ENCODE measurements at regions not wholly inside any gene's neighbourhood (a gene's known extent, or its start where the extent isn't known, plus 50 kb on each side); places are given as distances from the start of the nearest gene placed in this dataset.

GRCh38 chr3:99524559-99524958 lies 113.8 kb upstream of the COL8A1 start (continued):
- no peak for TF ChIP-seq SNAPC2 (CRISPR knock-in tag; IDR thresholded peaks at IDR 0.05)
- no peak for TF ChIP-seq ZNF562 (CRISPR knock-in tag; IDR thresholded peaks at IDR 0.05; ENCODE audit: borderline replicate concordance)
- TF ChIP-seq ZNF710 (CRISPR knock-in tag; IDR thresholded peaks at IDR 0.05; ENCODE audit: borderline replicate concordance), result no peak
- TF ChIP-seq ZBTB37 (CRISPR knock-in tag; IDR thresholded peaks at IDR 0.05), result no peak
- no peak for TF ChIP-seq ZNF224 (CRISPR knock-in tag; IDR thresholded peaks at IDR 0.05)
- no peak for TF ChIP-seq TCF7 (IDR thresholded peaks at IDR 0.05; ENCODE audit: low read depth)
- no peak for TF ChIP-seq FUBP1 (CRISPR knock-in tag; IDR thresholded peaks at IDR 0.05; ENCODE audit: borderline replicate concordance)
- no peak for TF ChIP-seq PBX3 (CRISPR knock-in tag; IDR thresholded peaks at IDR 0.05; ENCODE audit: borderline replicate concordance)
- no peak for TF ChIP-seq ZNF790 (CRISPR knock-in tag; IDR thresholded peaks at IDR 0.05; ENCODE audit: borderline replicate concordance)
- TF ChIP-seq CC2D1A (CRISPR knock-in tag; IDR thresholded peaks at IDR 0.05), result no peak
- no peak for TF ChIP-seq ZNF556 (CRISPR knock-in tag; IDR thresholded peaks at IDR 0.05; ENCODE audit: borderline replicate concordance)

Data from HepG2 (cell line).